Tibial nerve (tissue), 4 donors: ENCODE measurements at regions not wholly inside any gene's neighbourhood (a gene's known extent, or its start where the extent isn't known, plus 50 kb on each side); places are given as distances from the start of the nearest gene placed in this dataset.

Experiments
- EP300 ChIP-seq, 2 donors: sonication (generic); formaldehyde crosslinking; IDR thresholded peaks; one replicate each; pipeline ENCODE4 v1.6.1; 2017; ENCODE audit warnings: antibody characterized with exemption in 2 of 2, mild to moderate bottlenecking in 1 of 2
- POLR2A ChIP-seq, 2 donors: fragments of 450-650 bp; IDR thresholded peaks; one replicate each; pipeline ENCODE4 v1.6.1; 2017; ENCODE audit warnings: antibody characterized with exemption in 2 of 2, mild to moderate bottlenecking in 2 of 2, moderate library complexity in 2 of 2
- TF ChIP-seq, protein P1 (sequence below), 5 experiments: fragments of 200-600 bp in 3 of 5; fragments of 450-650 bp in 2 of 5; sonication (generic) in 3 of 5; IDR thresholded peaks; one replicate each; pipeline ENCODE4 v1.5.1; 2016 to 2019; ENCODE audit warnings: antibody characterized with exemption in 5 of 5, mild to moderate bottlenecking in 3 of 5, moderate library complexity in 2 of 5

DNA sequence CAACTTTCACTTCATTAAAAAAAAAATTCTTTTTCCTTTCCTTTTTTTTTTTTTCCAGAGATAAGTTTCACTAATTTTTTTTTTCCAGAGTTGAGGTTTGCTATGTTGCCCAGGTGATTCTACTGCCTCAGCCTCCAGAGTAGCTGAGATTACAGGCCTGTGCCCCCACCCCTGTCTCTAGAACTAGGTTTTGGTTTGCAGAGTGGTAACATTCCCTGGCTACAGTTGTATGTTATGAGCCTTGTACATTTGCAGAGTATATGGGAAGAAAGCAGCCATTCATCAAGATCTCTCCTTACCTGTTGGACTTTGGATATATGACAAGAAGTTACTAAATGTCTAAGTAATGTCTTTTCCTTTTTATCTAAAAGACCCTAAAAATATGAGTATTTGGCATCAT, 298.4 kb downstream of the MYCN start:
- TF ChIP-seq EP300 (IDR thresholded peaks at IDR 0.05) (no peak), POLR2A (IDR thresholded peaks at IDR 0.05) (no peak)
- TF ChIP-seq, protein P1, sequence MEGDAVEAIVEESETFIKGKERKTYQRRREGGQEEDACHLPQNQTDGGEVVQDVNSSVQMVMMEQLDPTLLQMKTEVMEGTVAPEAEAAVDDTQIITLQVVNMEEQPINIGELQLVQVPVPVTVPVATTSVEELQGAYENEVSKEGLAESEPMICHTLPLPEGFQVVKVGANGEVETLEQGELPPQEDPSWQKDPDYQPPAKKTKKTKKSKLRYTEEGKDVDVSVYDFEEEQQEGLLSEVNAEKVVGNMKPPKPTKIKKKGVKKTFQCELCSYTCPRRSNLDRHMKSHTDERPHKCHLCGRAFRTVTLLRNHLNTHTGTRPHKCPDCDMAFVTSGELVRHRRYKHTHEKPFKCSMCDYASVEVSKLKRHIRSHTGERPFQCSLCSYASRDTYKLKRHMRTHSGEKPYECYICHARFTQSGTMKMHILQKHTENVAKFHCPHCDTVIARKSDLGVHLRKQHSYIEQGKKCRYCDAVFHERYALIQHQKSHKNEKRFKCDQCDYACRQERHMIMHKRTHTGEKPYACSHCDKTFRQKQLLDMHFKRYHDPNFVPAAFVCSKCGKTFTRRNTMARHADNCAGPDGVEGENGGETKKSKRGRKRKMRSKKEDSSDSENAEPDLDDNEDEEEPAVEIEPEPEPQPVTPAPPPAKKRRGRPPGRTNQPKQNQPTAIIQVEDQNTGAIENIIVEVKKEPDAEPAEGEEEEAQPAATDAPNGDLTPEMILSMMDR (IDR thresholded peaks at IDR 0.05) = no peak
